ENCODE measurements at regions not wholly inside any gene's neighbourhood (a gene's known extent, or its start where the extent isn't known, plus 50 kb on each side); places are given as distances from the start of the nearest gene placed in this dataset.

GRCh38 chr1:74935446-74935845, 198.7 kb upstream of the LHX8 start:
- Histone ChIP-seq H3K4me1 (ENCODE audit: control insufficient read depth, extremely low read depth, insufficient read depth, low read length) (no peaks in the 10 kb centered on the region), H2AFZ (ENCODE audit: control insufficient read depth, low read length) (no peak overlapping the region), H3K9me3 (ENCODE audit: control insufficient read depth, low read depth, low read length) (no peaks in the 10 kb centered on the region), H3K4me3 (ENCODE audit: control insufficient read depth in 2 of 3, extremely low read depth in 1 of 3, insufficient read depth in 2 of 3, low read depth in 1 of 3, low read length in 3 of 3) (no peak overlapping the region), H4K20me1 (ENCODE audit: control insufficient read depth, extremely low read depth, insufficient read depth, low read length) (no peaks in the 10 kb centered on the region), H3K27ac (ENCODE audit: control insufficient read depth, insufficient read depth, low read length) (no peak overlapping the region), H3K9me1 (ENCODE audit: control insufficient read depth, extremely low read depth, insufficient read depth, low read length) (no peaks in the 10 kb centered on the region), H3K27me3 (ENCODE audit: control insufficient read depth, extremely low read depth, insufficient read depth, low read length) (no peaks in the 10 kb centered on the region), H3K4me2 (ENCODE audit: control insufficient read depth, extremely low read depth, insufficient read depth, low read depth, low read length) (no peak overlapping the region), H3K79me2 (ENCODE audit: control insufficient read depth, insufficient read depth, low read length) (no peaks in the 10 kb centered on the region), H3K36me3 (ENCODE audit: control insufficient read depth in 2 of 2, extremely low read depth in 1 of 2, insufficient read depth in 2 of 2, low read length in 2 of 2) (no peaks in the 10 kb centered on the region), H3K9ac (ENCODE audit: control insufficient read depth, extremely low read depth, insufficient read depth, low read length) (no peak overlapping the region)
- DNase-seq (ENCODE audit: low read depth, low spot score): no peak
- TF ChIP-seq EZH2 (IDR thresholded peaks at IDR 0.05; ENCODE audit: low read length): no peak
- TF ChIP-seq CTCF (optimal IDR thresholded peaks at IDR 0.05 in 1 of 3, IDR thresholded peaks at IDR 0.05 in 1 of 3, conservative IDR thresholded peaks at IDR 0.05 in 1 of 3; ENCODE audit: extremely low read depth in 1 of 3, insufficient read depth in 2 of 3, low read length in 3 of 3): no peak
- dilution Hi-C loops (cut with MboI; ENCODE audit: extremely low pct_ligation_motif_present, low sequenced_read_pairs): no loop called here
- no peak for FAIRE-seq

DNA sequence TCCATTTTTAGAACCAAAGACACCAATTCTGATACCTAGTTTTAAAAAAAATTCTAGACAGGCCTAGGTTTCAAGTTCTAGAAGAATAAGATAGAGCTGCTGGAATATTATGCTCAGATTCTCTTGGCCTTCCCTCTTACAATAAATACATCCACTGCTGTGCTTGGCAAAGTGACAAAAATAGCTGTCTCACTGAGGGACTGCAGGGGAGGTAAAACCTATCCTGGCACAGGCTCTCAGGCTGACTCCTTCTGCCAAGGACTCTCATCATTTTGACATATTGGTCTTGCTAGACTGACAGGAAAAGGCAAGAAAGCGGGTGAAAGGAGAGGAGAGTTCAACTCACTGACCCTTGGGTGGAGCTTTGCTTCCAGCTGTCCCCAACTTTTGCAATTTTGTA, 197.0 kb upstream of the LHX8 start:
- H3K9me3 ChIP-seq (ENCODE audit: control insufficient read depth, low read depth, low read length): no peaks in the 10 kb centered on the region
- FAIRE-seq: no peak
- no peaks in the 10 kb centered on the region for H4K20me1 ChIP-seq (ENCODE audit: control insufficient read depth, extremely low read depth, insufficient read depth, low read length)
- H3K36me3 ChIP-seq (ENCODE audit: control insufficient read depth in 2 of 2, extremely low read depth in 1 of 2, insufficient read depth in 2 of 2, low read length in 2 of 2): no peaks in the 10 kb centered on the region
- H3K79me2 ChIP-seq (ENCODE audit: control insufficient read depth, insufficient read depth, low read length): no peaks in the 10 kb centered on the region
- dilution Hi-C loops (cut with MboI; ENCODE audit: extremely low pct_ligation_motif_present, low sequenced_read_pairs): no loop called here
- no peak overlapping the region for H2AFZ ChIP-seq (ENCODE audit: control insufficient read depth, low read length)
- TF ChIP-seq CTCF (optimal IDR thresholded peaks at IDR 0.05 in 1 of 3, IDR thresholded peaks at IDR 0.05 in 1 of 3, conservative IDR thresholded peaks at IDR 0.05 in 1 of 3; ENCODE audit: extremely low read depth in 1 of 3, insufficient read depth in 2 of 3, low read length in 3 of 3) (no peak), EZH2 (IDR thresholded peaks at IDR 0.05; ENCODE audit: low read length) (no peak)
- no peaks in the 10 kb centered on the region for H3K4me1 ChIP-seq (ENCODE audit: control insufficient read depth, extremely low read depth, insufficient read depth, low read length)
- DNase-seq (ENCODE audit: low read depth, low spot score): no peak
- no peak overlapping the region for H3K4me2 ChIP-seq (ENCODE audit: control insufficient read depth, extremely low read depth, insufficient read depth, low read depth, low read length)
- no peaks in the 10 kb centered on the region for H3K9me1 ChIP-seq (ENCODE audit: control insufficient read depth, extremely low read depth, insufficient read depth, low read length)
- H3K27me3 ChIP-seq (ENCODE audit: control insufficient read depth, extremely low read depth, insufficient read depth, low read length): no peaks in the 10 kb centered on the region
- H3K27ac ChIP-seq (ENCODE audit: control insufficient read depth, insufficient read depth, low read length): no peak overlapping the region
- H3K4me3 ChIP-seq (ENCODE audit: control insufficient read depth in 2 of 3, extremely low read depth in 1 of 3, insufficient read depth in 2 of 3, low read depth in 1 of 3, low read length in 3 of 3): no peak overlapping the region
- H3K9ac ChIP-seq (ENCODE audit: control insufficient read depth, extremely low read depth, insufficient read depth, low read length): no peak overlapping the region
